HG03135 (cell line): ENCODE measurements at regions not wholly inside any gene's neighbourhood (a gene's known extent, or its start where the extent isn't known, plus 50 kb on each side); places are given as distances from the start of the nearest gene placed in this dataset.
"Not testable (repeated sequence)": the region's sequence is repeated elsewhere in the genome, so short reads cannot be mapped to it uniquely, and the experiment has no call there.

Source experiments
- ATAC-seq: cut with Tn5 transposase; IDR thresholded peaks from one replicate; pipeline ENCODE4 v1.9.1; 2021; ENCODE audit warnings: mild to moderate bottlenecking, moderate library complexity; ENCODE audit not compliant: unreplicated experiment

DNA sequence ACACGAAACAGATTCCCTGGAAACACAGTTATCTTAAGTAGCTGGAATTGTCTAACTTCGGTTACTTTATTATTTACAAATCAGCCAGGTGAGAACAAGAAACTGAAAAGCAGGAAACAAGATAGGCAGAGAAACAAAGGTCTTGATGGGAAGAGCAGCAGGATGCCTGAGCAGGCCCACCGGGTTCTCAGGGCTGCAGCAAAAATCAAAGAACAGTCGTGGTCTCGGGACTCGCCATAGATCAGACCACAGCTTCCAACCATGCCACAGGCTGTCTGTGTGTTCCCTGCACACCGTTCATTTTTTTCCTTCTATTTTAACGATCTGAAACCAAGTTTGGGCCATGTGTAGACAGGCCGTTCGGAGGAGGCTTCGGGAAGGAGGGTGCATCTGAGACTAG, 62.7 kb upstream of the SOX11 start:
- not testable (repeated sequence) for ATAC-seq

DNA sequence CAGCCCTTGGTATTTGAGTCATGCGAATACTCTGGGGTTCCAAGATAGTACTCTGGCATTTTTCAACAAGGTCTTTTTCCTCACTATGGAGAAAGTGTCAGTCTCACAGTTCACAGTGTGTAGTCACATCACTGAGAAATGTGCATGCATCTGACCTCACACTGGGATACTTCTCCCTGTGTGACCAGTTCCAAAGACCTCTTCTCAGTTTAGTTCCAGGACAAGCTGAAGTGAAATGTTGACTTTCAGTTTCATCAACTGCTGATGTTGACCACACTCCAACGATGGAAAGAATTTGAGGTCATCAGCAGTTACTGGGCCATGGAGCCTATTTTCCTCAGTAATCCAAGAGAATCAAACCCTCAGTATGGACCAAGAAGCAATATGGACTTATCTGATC, 55.1 kb upstream of the SOX11 start:
- ATAC-seq, result not testable (repeated sequence)
